Liver (tissue), 2 donors: ENCODE measurements at regions not wholly inside any gene's neighbourhood (a gene's known extent, or its start where the extent isn't known, plus 50 kb on each side); places are given as distances from the start of the nearest gene placed in this dataset.

ENCODE experiments used
- FOXA1 ChIP-seq: IDR thresholded peaks from 2 replicates; pipeline ENCODE4 v1.6.1; 2016; ENCODE audit warnings: antibody characterized with exemption
- TF ChIP-seq, protein P1 (sequence below): IDR thresholded peaks from 2 replicates; pipeline ENCODE4 v1.6.1; 2016; ENCODE audit warnings: antibody characterized with exemption, mild to moderate bottlenecking
- TF ChIP-seq, protein P2 (sequence below): fragments of 150-350 bp; IDR thresholded peaks from 2 replicates; pipeline ENCODE4 v1.5.1; 2017; ENCODE audit warnings: improper control_type of control experiment, low read depth, low read length; ENCODE audit not compliant: missing input control
- donor health status: healthy.

DNA sequence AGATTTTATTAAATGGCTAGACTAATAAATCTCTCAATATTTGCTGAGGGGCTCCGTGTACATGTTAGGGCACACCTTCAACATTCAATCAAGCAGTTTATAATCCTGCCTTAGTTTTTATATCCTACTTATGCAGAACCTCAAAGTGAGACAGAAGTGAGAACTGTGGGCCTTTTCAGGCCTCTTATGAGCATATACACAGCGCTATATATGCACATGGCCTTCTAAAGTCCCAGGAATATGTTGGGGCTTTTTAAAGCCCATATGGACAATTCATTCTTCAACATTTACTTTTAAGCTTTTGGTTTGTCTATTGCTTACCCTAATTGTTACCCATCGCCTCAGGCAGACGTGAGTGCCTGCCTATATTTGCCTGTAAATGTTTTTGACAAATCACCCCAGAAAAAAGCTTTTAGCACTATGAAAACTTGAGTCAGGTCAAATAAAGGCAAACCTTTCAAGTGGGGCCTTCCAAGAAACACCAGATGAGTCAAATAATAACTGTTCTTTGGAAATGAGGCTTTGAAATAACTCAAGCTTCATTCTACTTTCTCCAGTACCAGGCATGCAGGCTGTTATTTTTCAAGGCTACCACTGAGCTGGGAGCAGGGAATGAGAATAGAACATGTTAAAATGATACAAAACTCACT is 58.2 kb downstream of the ESM1 start:
- TF ChIP-seq, protein P1, sequence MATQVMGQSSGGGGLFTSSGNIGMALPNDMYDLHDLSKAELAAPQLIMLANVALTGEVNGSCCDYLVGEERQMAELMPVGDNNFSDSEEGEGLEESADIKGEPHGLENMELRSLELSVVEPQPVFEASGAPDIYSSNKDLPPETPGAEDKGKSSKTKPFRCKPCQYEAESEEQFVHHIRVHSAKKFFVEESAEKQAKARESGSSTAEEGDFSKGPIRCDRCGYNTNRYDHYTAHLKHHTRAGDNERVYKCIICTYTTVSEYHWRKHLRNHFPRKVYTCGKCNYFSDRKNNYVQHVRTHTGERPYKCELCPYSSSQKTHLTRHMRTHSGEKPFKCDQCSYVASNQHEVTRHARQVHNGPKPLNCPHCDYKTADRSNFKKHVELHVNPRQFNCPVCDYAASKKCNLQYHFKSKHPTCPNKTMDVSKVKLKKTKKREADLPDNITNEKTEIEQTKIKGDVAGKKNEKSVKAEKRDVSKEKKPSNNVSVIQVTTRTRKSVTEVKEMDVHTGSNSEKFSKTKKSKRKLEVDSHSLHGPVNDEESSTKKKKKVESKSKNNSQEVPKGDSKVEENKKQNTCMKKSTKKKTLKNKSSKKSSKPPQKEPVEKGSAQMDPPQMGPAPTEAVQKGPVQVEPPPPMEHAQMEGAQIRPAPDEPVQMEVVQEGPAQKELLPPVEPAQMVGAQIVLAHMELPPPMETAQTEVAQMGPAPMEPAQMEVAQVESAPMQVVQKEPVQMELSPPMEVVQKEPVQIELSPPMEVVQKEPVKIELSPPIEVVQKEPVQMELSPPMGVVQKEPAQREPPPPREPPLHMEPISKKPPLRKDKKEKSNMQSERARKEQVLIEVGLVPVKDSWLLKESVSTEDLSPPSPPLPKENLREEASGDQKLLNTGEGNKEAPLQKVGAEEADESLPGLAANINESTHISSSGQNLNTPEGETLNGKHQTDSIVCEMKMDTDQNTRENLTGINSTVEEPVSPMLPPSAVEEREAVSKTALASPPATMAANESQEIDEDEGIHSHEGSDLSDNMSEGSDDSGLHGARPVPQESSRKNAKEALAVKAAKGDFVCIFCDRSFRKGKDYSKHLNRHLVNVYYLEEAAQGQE, result no peak
- TF ChIP-seq, protein P2, sequence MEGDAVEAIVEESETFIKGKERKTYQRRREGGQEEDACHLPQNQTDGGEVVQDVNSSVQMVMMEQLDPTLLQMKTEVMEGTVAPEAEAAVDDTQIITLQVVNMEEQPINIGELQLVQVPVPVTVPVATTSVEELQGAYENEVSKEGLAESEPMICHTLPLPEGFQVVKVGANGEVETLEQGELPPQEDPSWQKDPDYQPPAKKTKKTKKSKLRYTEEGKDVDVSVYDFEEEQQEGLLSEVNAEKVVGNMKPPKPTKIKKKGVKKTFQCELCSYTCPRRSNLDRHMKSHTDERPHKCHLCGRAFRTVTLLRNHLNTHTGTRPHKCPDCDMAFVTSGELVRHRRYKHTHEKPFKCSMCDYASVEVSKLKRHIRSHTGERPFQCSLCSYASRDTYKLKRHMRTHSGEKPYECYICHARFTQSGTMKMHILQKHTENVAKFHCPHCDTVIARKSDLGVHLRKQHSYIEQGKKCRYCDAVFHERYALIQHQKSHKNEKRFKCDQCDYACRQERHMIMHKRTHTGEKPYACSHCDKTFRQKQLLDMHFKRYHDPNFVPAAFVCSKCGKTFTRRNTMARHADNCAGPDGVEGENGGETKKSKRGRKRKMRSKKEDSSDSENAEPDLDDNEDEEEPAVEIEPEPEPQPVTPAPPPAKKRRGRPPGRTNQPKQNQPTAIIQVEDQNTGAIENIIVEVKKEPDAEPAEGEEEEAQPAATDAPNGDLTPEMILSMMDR, result no peak
- no peak for TF ChIP-seq FOXA1
